ENCODE measurements at regions not wholly inside any gene's neighbourhood (a gene's known extent, or its start where the extent isn't known, plus 50 kb on each side); places are given as distances from the start of the nearest gene placed in this dataset.

DNA sequence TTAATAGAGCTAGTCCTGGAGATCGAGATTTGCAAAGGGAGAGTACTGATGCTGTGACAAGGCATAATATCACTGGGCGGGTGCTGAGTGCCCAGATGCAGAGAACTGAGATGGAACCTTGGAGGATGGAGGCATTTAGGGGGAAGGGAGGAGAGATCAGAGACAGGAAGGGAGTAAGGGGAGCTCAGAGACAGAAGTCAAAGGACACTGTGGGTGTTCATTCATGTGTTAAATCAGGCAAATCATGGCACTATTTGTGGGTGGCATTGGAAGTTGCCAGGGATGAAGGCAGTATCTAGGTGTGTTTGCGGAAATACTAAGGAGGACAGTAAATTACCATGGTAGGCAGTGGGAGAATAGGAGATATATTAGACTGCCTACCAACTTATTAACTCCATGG is 135.0 kb downstream of the RBM46 start:
- TF ChIP-seq, protein P1, sequence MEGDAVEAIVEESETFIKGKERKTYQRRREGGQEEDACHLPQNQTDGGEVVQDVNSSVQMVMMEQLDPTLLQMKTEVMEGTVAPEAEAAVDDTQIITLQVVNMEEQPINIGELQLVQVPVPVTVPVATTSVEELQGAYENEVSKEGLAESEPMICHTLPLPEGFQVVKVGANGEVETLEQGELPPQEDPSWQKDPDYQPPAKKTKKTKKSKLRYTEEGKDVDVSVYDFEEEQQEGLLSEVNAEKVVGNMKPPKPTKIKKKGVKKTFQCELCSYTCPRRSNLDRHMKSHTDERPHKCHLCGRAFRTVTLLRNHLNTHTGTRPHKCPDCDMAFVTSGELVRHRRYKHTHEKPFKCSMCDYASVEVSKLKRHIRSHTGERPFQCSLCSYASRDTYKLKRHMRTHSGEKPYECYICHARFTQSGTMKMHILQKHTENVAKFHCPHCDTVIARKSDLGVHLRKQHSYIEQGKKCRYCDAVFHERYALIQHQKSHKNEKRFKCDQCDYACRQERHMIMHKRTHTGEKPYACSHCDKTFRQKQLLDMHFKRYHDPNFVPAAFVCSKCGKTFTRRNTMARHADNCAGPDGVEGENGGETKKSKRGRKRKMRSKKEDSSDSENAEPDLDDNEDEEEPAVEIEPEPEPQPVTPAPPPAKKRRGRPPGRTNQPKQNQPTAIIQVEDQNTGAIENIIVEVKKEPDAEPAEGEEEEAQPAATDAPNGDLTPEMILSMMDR (IDR thresholded peaks at IDR 0.05): no peak
- no peak for TF ChIP-seq POLR2A (IDR thresholded peaks at IDR 0.05)
- TF ChIP-seq POLR2AphosphoS5 (IDR thresholded peaks at IDR 0.05): no peak
